Stimulated activated CD8-positive, alpha-beta memory T cell treated with anti-CD3 and anti-CD28 coated beads, Interleukin-7, amount 100 ng/mL, for 1 hour (primary cell): ENCODE measurements at regions not wholly inside any gene's neighbourhood (a gene's known extent, or its start where the extent isn't known, plus 50 kb on each side); places are given as distances from the start of the nearest gene placed in this dataset.

ENCODE experiments used
- DNase-seq, 2 donors: peaks; one replicate each; pipeline ENCODE4 v3.0.0-alpha.2; 2020; ENCODE audit warnings: low read depth in 2 of 2

DNA sequence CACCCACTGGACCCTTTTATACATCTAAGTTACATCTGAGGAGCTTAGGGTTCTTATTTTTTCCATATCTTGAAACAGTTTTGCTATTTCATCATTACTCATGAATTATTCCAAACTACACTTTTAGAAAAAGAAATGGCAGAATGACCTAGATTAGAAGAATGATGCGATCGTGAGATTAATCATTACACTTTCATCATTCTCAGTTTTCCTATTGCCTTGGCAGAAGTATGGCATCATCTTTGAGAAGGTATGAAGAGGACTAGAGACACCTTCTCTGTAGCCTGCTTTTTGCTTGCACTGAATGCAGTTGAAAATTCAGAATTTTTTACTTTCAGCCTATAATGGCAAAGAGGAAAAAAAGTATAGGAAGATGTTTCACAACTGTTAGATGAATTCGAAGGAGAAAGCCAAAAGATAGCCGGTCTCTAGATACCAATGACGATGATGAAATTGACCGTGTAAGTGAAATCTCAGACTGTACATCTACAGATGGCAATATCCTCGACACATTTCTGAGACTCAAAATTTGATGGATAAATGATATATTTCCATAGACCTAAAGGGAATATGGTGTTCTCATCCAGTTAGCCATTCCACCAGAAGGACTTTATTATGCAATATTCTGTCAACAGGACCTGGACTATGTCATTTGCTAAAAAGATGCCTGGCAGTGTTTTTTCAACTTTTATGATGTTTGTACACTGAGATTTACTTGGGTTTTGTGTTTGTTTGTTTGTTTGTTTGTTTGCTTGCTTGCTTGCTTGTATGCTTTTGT is 191.8 kb downstream of the TOMM20 start:
- DNase-seq: no peak

GRCh38 chr1:234934611-234935033 is 194.0 kb downstream of the TOMM20 start:
- DNase-seq: no peak

GRCh38 chr1:234933475-234933874 is 195.2 kb downstream of the TOMM20 start:
- DNase-seq: no peak

DNA sequence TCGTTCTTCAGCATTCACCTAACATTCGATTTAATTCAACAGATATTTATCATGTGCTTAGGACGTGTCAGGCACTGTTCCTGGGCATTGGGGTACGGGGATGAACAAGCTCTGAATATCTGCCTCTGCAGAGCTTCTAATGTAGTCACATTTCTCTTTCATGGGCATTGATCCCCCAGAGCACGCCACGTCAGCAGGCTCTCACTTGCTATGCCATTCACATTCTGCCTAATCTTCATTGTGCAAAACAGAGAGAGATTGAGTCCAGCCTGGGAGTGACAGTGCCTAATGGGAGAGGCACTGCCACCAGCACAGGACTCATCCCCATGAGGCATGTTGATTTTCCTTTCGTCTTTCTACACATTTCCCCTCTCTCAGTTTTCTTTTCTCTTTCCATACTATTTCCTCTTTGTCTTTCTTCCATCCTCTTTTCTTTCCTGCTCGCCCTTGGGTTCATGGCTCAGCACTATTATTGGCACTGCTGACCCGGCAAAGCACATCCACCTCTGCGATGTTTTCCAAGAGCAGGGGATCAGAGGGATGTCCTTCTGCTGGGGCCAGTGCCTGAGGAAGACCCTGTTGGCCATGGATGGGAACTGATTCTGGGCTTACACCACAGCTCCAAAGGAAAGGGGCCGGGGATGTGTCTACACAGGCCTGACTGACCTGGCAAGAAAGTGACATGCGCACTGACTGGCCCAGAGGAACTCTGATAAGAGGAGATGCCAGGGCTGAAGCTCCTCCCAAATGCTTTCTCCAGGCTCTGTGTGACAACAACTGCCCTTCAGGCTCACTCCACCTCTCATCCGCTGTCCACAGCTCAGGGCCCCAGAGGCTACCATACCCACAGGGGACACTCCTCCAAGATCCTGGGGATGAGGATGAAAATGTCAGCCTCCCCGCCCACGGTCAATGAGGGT is 195.9 kb downstream of the TOMM20 start:
- no peak for DNase-seq

DNA sequence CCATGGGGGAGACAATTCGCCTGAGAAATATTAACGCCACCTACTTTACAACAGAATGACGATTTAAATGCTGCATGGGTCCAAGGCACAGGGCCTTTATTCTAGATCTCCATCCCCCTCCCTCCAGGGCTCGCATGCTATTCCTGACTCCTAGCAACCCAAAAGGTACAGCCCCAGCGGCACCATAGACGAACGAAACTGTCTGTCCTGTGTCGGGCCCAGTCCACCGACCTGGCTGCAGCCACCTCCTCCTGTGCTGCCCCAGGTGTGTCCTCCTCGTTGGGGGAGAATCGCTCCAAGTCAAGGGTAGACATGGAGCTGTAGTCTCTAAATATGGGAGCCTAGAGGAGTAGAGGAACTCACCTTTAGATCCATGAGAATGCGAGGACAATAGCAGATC is 196.5 kb downstream of the TOMM20 start:
- DNase-seq: no peak

DNA sequence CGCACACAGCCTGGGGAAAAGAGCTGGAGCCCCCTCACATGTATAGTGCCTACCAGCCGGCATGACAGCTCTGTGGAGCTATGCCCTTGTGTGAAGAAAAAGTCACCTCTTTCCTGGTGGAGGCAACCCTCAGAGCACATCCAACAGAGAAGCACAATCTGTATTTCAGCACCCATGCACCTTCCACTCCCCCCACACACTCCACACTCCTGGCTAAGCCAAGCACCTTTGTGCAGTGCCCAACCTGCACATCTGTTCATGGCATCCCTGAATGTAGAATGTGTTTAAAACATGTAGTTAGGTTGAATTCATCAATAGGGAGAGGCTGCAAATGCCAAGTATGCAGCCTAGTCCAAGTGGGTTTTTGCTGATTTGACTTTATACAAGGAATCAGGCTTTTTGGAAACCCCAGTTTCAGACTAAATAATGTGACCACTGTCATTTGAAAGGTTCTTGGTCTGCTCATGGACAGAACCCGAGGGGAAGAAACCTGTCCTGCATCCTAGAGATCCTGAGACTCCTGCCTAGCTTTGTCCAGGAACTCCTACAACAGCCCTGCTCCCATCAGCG is 197.1 kb downstream of the TOMM20 start:
- no peak for DNase-seq

DNA sequence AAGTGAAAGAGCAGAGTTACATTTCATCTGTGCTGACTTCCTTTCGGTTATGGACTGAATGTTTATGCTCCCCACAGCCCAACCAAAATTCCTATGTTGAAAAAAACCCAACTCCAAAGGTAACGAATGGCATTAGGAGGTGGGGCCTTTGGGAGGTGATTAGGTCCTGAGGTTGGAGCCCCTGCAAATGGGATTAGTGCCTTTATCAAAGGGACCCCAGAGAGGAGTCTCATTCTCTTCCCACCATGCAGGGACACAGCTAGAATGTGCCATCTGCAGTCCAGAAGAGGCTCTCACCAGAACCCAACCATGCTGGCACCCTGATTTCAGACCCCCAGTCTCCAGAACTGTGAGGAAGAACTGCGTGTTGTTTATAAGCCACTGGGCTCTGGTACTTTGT is 199.3 kb downstream of the TOMM20 start:
- no peak for DNase-seq

DNA sequence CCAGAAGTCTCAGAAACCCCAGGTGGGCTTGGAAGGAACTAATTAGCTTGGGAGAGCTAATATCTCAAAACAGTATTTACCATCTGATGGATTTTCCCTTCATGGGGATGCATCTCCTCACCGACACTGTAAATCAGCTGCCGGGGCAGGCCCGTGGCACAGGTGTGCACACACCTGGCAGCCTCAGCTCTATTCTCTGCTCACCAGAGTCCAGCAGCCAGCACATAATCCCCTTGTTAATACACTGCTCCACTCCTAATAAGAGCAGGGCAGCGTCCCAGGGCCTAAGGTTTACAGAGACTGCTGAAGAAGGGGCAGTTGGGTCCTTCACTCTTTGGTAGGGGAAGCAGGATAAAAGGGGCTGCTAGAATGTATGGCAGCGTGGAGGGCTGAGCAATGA is 200.0 kb downstream of the TOMM20 start:
- no peak for DNase-seq

- DNase-seq: no peak
These were observed 200.5 kb downstream of the TOMM20 start for GRCh38 chr1:234927971-234928640.

- no peak for DNase-seq
These were observed 201.2 kb downstream of the TOMM20 start for GRCh38 chr1:234927312-234927970.

- DNase-seq: no peak
These were observed 201.9 kb downstream of the TOMM20 start for GRCh38 chr1:234926559-234927311.

GRCh38 chr1:234926264-234926558 is 202.4 kb downstream of the TOMM20 start:
- DNase-seq: no peak

DNA sequence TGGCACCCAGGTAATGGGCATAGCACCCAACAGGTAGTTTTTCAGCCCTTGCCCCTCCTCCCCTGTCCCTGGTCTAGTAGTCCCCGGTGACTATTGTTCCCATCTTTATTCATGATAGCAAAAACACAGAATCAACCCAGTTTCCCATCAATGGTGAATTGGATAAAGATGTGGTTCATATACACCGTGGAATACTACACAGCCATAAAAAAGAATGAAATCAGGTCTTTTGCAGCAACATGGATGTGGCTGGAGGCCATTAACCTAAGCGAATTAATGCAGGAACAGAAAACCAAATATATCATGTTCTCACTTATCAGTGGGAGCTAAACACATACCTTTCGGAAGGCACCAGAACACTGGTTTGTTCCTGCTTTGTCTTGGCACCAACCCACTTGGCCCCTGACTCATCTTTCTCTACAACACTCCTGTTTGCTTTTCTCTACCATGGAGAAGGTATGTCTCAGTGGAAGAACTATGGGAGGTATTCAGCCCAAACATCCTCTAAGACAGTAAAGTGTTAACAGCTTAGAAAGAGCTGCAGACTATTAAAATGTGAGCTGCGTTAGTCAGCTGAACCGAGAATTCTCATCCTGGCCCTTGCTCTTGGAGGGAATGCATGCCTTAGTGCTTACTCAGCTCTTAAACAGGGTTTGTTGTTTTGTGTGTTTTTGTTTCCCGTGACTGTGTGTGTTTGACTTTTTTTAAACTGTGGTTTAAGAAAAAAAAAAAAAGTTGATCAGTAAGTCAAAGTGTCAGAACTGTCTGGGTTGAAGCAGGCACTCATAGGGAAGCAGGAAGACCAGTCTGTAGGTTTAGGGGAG is 203.0 kb downstream of the TOMM20 start:
- no peak for DNase-seq

DNA sequence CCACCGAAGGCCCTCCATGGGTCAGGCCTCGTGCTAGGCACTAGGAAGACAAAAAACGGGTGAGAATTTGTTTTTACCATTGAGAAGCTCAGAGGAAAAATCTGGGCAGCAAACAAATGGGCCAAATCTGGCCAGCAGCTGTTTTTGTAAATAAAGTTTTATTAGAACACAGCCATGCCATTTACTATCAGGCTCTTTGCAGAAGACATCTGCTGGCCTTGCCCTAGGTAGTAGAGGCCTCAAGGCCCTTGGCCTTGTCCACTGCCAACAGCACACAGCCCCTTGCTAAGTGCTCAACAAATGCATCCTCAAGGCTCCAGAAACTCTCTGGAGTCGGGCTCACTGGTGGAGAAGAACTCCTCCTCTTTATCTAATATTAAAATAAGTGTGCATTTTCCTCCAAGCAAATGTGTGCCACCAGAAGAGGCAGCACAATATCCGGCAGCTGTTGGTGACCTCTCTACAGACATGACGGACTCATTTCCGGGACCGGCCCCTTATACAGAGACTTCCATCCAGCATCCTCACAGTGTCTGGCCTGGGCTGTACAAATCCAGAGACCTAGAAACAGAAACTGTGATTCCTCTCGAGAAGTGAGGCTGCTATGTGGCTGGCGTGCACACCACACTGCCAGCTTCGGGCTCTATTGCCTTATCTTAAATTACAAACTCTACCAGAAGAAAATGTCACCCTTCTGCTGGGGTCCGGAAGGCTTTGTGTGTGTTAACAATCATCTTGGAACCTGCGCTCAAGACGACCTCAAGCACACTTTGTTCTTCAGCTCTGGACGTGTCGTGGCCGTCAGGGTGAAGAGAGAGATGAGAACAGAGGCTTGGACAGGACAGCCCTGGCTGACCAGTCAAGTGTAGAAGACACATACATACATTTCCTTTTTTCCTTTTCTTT is 203.9 kb downstream of the TOMM20 start:
- no peak for DNase-seq

- no peak for DNase-seq
These were observed 205.0 kb downstream of the TOMM20 start for GRCh38 chr1:234923626-234924025.

DNA sequence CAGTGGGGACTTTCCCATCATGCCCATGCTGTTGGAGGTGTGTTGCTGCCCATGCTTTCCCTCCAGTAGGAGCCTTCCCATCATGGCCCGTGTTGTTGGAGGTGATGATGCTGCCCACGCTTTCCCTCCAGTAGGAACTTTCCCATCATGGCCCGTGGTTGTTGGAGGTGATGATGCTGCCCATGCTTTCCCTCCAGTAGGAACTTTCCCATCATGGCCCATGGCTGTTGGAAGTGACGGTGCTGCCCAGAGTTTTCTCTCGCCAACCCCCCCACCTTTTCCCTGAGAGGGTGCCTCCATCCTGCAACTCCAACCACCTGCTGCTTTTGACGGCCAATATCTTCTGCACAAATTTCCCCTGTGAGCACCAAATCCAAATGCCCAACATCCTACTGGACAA is 205.7 kb downstream of the TOMM20 start:
- DNase-seq: no peak

- DNase-seq: no peak
These were observed 207.2 kb downstream of the TOMM20 start for GRCh38 chr1:234921266-234922062.

DNA sequence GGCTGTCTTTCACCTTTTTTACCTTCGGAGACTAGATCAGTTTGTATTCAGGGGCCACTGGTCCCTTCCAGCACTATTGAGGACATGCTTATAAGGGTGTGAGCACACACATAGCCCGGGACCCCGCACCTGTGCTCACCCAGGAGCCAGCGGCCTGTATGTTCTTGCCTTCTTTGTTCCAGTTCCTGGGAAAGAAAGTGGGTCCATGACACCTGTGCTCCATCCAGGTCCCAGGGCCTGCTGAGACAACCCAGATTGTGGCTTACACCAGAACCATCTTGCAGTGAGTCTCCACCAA is 207.8 kb downstream of the TOMM20 start:
- no peak for DNase-seq
